ENCODE measurements at regions not wholly inside any gene's neighbourhood (a gene's known extent, or its start where the extent isn't known, plus 50 kb on each side); places are given as distances from the start of the nearest gene placed in this dataset.

DNA sequence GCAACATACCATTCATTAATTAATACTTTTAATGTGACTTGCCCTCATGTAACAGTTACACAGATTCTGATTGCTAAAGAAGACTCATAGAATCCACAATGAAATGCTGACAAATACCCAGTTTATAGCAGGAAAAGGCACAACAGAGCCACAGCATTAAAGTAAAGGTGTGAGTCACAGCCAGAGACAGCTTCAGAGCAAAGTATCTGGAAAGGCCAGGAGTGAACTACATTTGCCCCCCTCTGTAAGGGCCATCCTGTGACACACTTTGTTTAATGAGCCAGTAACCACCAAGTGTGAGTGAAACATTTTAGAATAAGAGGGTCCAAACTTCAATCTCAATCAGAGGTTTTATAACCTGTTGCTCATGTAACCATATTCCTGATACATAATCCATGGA is 133.8 kb upstream of the TACR3 start:
- ATAC-seq (ENCODE audit: poor library complexity) (no peak), DNase-seq (no peak)
- H3K27ac Mint-ChIP-seq = no peak overlapping the region
- H3K4me1 ChIP-seq (ENCODE audit: insufficient read depth, low read length) = no peaks in the 10 kb centered on the region
- H3K27me3 ChIP-seq (ENCODE audit: control insufficient read depth in 1 of 2, insufficient read depth in 2 of 2, low read length in 2 of 2) = no peaks in the 10 kb centered on the region
- H3K4me3 Mint-ChIP-seq = no peak overlapping the region
- no peaks in the 10 kb centered on the region for H3K9me3 ChIP-seq (ENCODE audit: control insufficient read depth in 1 of 2, insufficient read depth in 1 of 2, low read length in 2 of 2)
- H3K9me3 Mint-ChIP-seq = no peaks in the 10 kb centered on the region
- H3K27me3 Mint-ChIP-seq = no peaks in the 10 kb centered on the region
- intact Hi-C loops (cut with DNase I, micrococcal nuclease) = no loop called here
- H3K27ac ChIP-seq (ENCODE audit: low read depth in 1 of 2, low read length in 2 of 2) = no peak overlapping the region
- no peak overlapping the region for H3K4me3 ChIP-seq (ENCODE audit: low read length)
- CTCF ChIA-PET = no interaction called here
- H3K4me1 Mint-ChIP-seq (ENCODE audit: low read depth) = no peaks in the 10 kb centered on the region
- H3K36me3 Mint-ChIP-seq (ENCODE audit: low read depth) = no peaks in the 10 kb centered on the region
- TF ChIP-seq CTCF (IDR thresholded peaks at IDR 0.05) = no peak
- POLR2A ChIA-PET = no interaction called here
- no peaks in the 10 kb centered on the region for H3K36me3 ChIP-seq (ENCODE audit: insufficient read depth, low read length)

- Histone ChIP-seq H3K27ac (ENCODE audit: low read depth in 1 of 2, low read length in 2 of 2) (no peak overlapping the region), H3K4me1 (ENCODE audit: insufficient read depth, low read length) (no peaks in the 10 kb centered on the region), H3K9me3 (ENCODE audit: control insufficient read depth in 1 of 2, insufficient read depth in 1 of 2, low read length in 2 of 2) (no peaks in the 10 kb centered on the region), H3K36me3 (ENCODE audit: insufficient read depth, low read length) (no peaks in the 10 kb centered on the region), H3K27me3 (ENCODE audit: control insufficient read depth in 1 of 2, insufficient read depth in 2 of 2, low read length in 2 of 2) (no peaks in the 10 kb centered on the region), H3K4me3 (ENCODE audit: low read length) (no peak overlapping the region)
- H3K4me1 Mint-ChIP-seq (ENCODE audit: low read depth) = no peaks in the 10 kb centered on the region
- intact Hi-C loops (cut with DNase I, micrococcal nuclease) = no loop called here
- no peak for DNase-seq
- no peaks in the 10 kb centered on the region for H3K9me3 Mint-ChIP-seq
- no peaks in the 10 kb centered on the region for H3K27me3 Mint-ChIP-seq
- CTCF ChIA-PET = no interaction called here
- no peak for ATAC-seq (ENCODE audit: poor library complexity)
- no peak overlapping the region for H3K27ac Mint-ChIP-seq
- no peak for TF ChIP-seq CTCF (IDR thresholded peaks at IDR 0.05)
- POLR2A ChIA-PET = no interaction called here
- no peak overlapping the region for H3K4me3 Mint-ChIP-seq
- no peaks in the 10 kb centered on the region for H3K36me3 Mint-ChIP-seq (ENCODE audit: low read depth)
Observed at GRCh38 chr4:103853146-103853545, 133.4 kb upstream of the TACR3 start.

GRCh38 chr4:103845075-103845474 is 125.3 kb upstream of the TACR3 start:
- ATAC-seq (ENCODE audit: poor library complexity) (no peak), DNase-seq (no peak)
- ChIA-PET CTCF (no interaction called here), POLR2A (no interaction called here)
- Mint-ChIP-seq H3K9me3 (peaks cover 6% of the 10 kb centered on the region), H3K4me3 (no peak overlapping the region), H3K27ac (no peak overlapping the region), H3K4me1 (ENCODE audit: low read depth) (no peaks in the 10 kb centered on the region), H3K27me3 (no peaks in the 10 kb centered on the region), H3K36me3 (ENCODE audit: low read depth) (no peaks in the 10 kb centered on the region)
- Histone ChIP-seq H3K4me1 (ENCODE audit: insufficient read depth, low read length) (no peaks in the 10 kb centered on the region), H3K27ac (ENCODE audit: low read depth in 1 of 2, low read length in 2 of 2) (no peak overlapping the region), H3K4me3 (ENCODE audit: low read length) (no peak overlapping the region), H3K36me3 (ENCODE audit: insufficient read depth, low read length) (no peaks in the 10 kb centered on the region), H3K27me3 (ENCODE audit: control insufficient read depth in 1 of 2, insufficient read depth in 2 of 2, low read length in 2 of 2) (no peaks in the 10 kb centered on the region), H3K9me3 (ENCODE audit: control insufficient read depth in 1 of 2, insufficient read depth in 1 of 2, low read length in 2 of 2) (no peaks in the 10 kb centered on the region)
- TF ChIP-seq CTCF (IDR thresholded peaks at IDR 0.05) = no peak
- intact Hi-C loops (cut with DNase I, micrococcal nuclease) = no loop called here

All from CD4-positive, alpha-beta T cell (primary cell).